ENCODE measurements at regions not wholly inside any gene's neighbourhood (a gene's known extent, or its start where the extent isn't known, plus 50 kb on each side); places are given as distances from the start of the nearest gene placed in this dataset.

DNA sequence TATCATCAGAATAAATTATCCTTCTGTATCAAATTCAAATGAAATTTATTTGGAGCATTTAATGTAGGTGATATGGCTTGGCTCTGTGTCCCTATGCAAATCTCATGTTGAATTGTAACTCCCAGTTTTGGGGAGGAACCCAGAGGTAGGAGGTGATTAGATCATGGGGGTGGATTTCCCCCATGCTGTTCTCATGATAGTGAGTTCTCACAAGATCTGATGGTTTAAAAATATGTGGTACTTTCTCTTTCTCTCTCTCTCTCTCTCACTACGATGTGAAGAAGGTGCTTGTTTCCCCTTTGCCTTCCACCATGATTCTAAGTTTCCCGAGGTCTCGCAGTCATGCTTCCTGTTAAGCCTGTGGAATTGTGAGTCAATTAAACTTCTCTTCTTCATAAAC, 678.4 kb upstream of the RGMB start:
- intact Hi-C loops (cut with micrococcal nuclease; ENCODE audit: unreplicated experiment): no loop called here
- ATAC-seq (no peak), DNase-seq (ENCODE audit: low read depth, low spot score) (no peak)
- TF ChIP-seq POLR2AphosphoS5 (IDR thresholded peaks at IDR 0.05; ENCODE audit: low read depth, low read length): no peak
- BruUV-seq (replicated peaks): no TSS peak
- H3K4me3 ChIP-seq (ENCODE audit: low read depth in 2 of 2, low read length in 2 of 2): no peak overlapping the region
- H3K9me3 ChIP-seq (ENCODE audit: control insufficient read depth, insufficient read depth, low read depth, low read length): no peaks in the 10 kb centered on the region
- ChIA-PET CTCF (no interaction called here), POLR2A (no interaction called here)
- H3K27ac ChIP-seq (ENCODE audit: low read length): no peak overlapping the region
- no peaks in the 10 kb centered on the region for H3K36me3 ChIP-seq (ENCODE audit: control insufficient read depth, insufficient read depth, low read length)
- no peaks in the 10 kb centered on the region for H3K4me1 ChIP-seq (ENCODE audit: control insufficient read depth, insufficient read depth, low read length)
- no peaks in the 10 kb centered on the region for H3K27me3 ChIP-seq (ENCODE audit: control insufficient read depth, insufficient read depth, low read length)
- in situ Hi-C loops (cut with HindIII; ENCODE audit: low pct_unique_long_range_greater_than_20kb, low sequenced_read_pairs): no loop called here

DNA sequence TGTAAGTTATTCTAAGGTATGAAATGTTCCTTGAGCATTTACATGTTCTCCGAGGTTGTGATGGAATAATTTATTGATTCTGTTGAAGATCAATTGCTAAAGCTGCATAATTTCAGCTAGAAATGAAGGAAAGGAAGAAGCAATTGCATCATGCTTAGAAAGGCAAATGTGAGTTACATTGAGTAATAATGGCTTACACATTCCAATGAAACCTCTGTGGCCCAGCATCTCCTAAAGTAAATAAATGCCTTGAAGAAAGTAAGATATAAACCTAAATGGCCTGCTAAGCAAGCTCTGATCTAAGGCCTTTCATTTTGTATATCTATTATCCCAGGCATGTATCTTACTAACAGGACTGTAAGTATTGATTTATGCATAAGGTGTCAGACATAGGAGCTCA, 677.3 kb upstream of the RGMB start:
- TF ChIP-seq POLR2AphosphoS5 (IDR thresholded peaks at IDR 0.05; ENCODE audit: low read depth, low read length): no peak
- TF ChIP-seq, protein P1, sequence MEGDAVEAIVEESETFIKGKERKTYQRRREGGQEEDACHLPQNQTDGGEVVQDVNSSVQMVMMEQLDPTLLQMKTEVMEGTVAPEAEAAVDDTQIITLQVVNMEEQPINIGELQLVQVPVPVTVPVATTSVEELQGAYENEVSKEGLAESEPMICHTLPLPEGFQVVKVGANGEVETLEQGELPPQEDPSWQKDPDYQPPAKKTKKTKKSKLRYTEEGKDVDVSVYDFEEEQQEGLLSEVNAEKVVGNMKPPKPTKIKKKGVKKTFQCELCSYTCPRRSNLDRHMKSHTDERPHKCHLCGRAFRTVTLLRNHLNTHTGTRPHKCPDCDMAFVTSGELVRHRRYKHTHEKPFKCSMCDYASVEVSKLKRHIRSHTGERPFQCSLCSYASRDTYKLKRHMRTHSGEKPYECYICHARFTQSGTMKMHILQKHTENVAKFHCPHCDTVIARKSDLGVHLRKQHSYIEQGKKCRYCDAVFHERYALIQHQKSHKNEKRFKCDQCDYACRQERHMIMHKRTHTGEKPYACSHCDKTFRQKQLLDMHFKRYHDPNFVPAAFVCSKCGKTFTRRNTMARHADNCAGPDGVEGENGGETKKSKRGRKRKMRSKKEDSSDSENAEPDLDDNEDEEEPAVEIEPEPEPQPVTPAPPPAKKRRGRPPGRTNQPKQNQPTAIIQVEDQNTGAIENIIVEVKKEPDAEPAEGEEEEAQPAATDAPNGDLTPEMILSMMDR (IDR thresholded peaks at IDR 0.05): no peak
- no peak for TF ChIP-seq TCF7L2 (IDR thresholded peaks at IDR 0.05; ENCODE audit: low read depth, low read length)
- TF ChIP-seq, protein P2, sequence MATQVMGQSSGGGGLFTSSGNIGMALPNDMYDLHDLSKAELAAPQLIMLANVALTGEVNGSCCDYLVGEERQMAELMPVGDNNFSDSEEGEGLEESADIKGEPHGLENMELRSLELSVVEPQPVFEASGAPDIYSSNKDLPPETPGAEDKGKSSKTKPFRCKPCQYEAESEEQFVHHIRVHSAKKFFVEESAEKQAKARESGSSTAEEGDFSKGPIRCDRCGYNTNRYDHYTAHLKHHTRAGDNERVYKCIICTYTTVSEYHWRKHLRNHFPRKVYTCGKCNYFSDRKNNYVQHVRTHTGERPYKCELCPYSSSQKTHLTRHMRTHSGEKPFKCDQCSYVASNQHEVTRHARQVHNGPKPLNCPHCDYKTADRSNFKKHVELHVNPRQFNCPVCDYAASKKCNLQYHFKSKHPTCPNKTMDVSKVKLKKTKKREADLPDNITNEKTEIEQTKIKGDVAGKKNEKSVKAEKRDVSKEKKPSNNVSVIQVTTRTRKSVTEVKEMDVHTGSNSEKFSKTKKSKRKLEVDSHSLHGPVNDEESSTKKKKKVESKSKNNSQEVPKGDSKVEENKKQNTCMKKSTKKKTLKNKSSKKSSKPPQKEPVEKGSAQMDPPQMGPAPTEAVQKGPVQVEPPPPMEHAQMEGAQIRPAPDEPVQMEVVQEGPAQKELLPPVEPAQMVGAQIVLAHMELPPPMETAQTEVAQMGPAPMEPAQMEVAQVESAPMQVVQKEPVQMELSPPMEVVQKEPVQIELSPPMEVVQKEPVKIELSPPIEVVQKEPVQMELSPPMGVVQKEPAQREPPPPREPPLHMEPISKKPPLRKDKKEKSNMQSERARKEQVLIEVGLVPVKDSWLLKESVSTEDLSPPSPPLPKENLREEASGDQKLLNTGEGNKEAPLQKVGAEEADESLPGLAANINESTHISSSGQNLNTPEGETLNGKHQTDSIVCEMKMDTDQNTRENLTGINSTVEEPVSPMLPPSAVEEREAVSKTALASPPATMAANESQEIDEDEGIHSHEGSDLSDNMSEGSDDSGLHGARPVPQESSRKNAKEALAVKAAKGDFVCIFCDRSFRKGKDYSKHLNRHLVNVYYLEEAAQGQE (IDR thresholded peaks at IDR 0.05; ENCODE audit: insufficient read depth in 1 of 2, low read depth in 2 of 2, low read length in 1 of 2): no peak
- no peak for TF ChIP-seq SIN3A (IDR thresholded peaks at IDR 0.05; ENCODE audit: borderline replicate concordance, insufficient read depth, low read depth, low read length)
- DNase-seq (ENCODE audit: low read depth, low spot score) (no peak), ATAC-seq (no peak)
- intact Hi-C loops (cut with micrococcal nuclease; ENCODE audit: unreplicated experiment): no loop called here
- no peaks in the 10 kb centered on the region for H3K9me3 ChIP-seq (ENCODE audit: control insufficient read depth, insufficient read depth, low read depth, low read length)
- ChIA-PET POLR2A (no interaction called here), CTCF (no interaction called here)
- no peaks in the 10 kb centered on the region for H3K36me3 ChIP-seq (ENCODE audit: control insufficient read depth, insufficient read depth, low read length)
- H3K27ac ChIP-seq (ENCODE audit: low read length): no peak overlapping the region
- H3K27me3 ChIP-seq (ENCODE audit: control insufficient read depth, insufficient read depth, low read length): no peaks in the 10 kb centered on the region
- no peak overlapping the region for H3K4me3 ChIP-seq (ENCODE audit: low read depth in 2 of 2, low read length in 2 of 2)
- H3K4me1 ChIP-seq (ENCODE audit: control insufficient read depth, insufficient read depth, low read length): no peaks in the 10 kb centered on the region
- in situ Hi-C loops (cut with HindIII; ENCODE audit: low pct_unique_long_range_greater_than_20kb, low sequenced_read_pairs): no loop called here
- BruUV-seq (replicated peaks): no TSS peak

DNA sequence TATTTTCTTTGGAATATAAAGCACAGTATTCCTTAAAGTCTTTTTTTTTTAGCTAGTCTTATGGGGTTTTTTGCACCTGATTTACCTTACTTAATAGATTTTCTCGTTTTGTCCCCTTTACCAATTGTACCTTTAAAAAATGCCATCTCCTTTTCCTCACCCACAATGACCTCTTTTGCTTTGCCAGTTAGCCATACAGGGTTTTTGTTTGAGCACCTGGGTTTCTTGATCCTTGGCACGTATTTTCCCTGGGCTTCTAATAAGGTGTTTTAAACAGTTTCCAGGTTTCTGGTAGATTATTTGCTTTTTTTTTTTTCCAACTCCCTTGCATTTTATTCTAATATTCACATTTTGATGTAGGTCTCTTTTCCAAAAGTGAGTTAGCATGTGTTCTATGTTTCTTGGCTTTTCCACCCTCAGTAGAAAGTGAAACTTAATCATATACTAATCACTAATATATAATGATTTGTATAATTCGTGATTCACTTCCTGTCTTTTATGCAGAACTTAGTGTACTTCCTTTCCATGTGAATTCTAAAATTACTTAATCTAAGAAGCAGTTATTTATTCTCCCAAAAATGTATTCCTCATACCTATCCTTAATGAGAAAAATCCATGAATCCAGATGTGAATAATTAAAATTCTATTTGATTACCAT, 673.9 kb upstream of the RGMB start:
- Histone ChIP-seq H3K9me3 (ENCODE audit: control insufficient read depth, insufficient read depth, low read depth, low read length) (no peaks in the 10 kb centered on the region), H3K4me1 (ENCODE audit: control insufficient read depth, insufficient read depth, low read length) (no peaks in the 10 kb centered on the region), H3K27me3 (ENCODE audit: control insufficient read depth, insufficient read depth, low read length) (no peaks in the 10 kb centered on the region), H3K4me3 (ENCODE audit: low read depth in 2 of 2, low read length in 2 of 2) (no peak overlapping the region), H3K36me3 (ENCODE audit: control insufficient read depth, insufficient read depth, low read length) (no peaks in the 10 kb centered on the region), H3K27ac (ENCODE audit: low read length) (no peak overlapping the region)
- TF ChIP-seq POLR2AphosphoS5 (IDR thresholded peaks at IDR 0.05; ENCODE audit: low read depth, low read length): no peak
- TF ChIP-seq TCF7L2 (IDR thresholded peaks at IDR 0.05; ENCODE audit: low read depth, low read length): no peak
- TF ChIP-seq, protein P2 (IDR thresholded peaks at IDR 0.05; ENCODE audit: insufficient read depth in 1 of 2, low read depth in 2 of 2, low read length in 1 of 2): no peak
- TF ChIP-seq, protein P1 (IDR thresholded peaks at IDR 0.05): no peak
- no peak for TF ChIP-seq SIN3A (IDR thresholded peaks at IDR 0.05; ENCODE audit: borderline replicate concordance, insufficient read depth, low read depth, low read length)
- intact Hi-C loops (cut with micrococcal nuclease; ENCODE audit: unreplicated experiment): no loop called here
- in situ Hi-C loops (cut with HindIII; ENCODE audit: low pct_unique_long_range_greater_than_20kb, low sequenced_read_pairs): no loop called here
- ATAC-seq (no peak), DNase-seq (ENCODE audit: low read depth, low spot score) (no peak)
- POLR2A ChIA-PET: no interaction called here
- CTCF ChIA-PET: interaction anchor here (0.6 kb wide), 1 partner anchor 480 kb away, joined by 3 read pairs; no protein-coding TSS in a partner anchor
- no TSS peak for BruUV-seq (replicated peaks)
